ENCODE measurements at regions not wholly inside any gene's neighbourhood (a gene's known extent, or its start where the extent isn't known, plus 50 kb on each side); places are given as distances from the start of the nearest gene placed in this dataset.

- TF ChIP-seq ZNF462 (CRISPR knock-in tag; IDR thresholded peaks at IDR 0.05): no peak
- no peak for TF ChIP-seq CTCF (conservative IDR thresholded peaks at IDR 0.05; ENCODE audit: low read depth in 2 of 2)
- no peak for TF ChIP-seq EZH2 (IDR thresholded peaks at IDR 0.05; ENCODE audit: low read depth, unreplicated experiment)
- TF ChIP-seq NANOG (IDR thresholded peaks at IDR 0.05; ENCODE audit: borderline replicate concordance): no peak
- TF ChIP-seq STAT1 (IDR thresholded peaks at IDR 0.05; ENCODE audit: unreplicated experiment): no peak
- no peak for TF ChIP-seq ETS1 (IDR thresholded peaks at IDR 0.05)
- TF ChIP-seq CREB1 (CRISPR knock-in tag; IDR thresholded peaks at IDR 0.05; ENCODE audit: low read depth): no peak
- no peak for TF ChIP-seq EZH2phosphoT487 (IDR thresholded peaks at IDR 0.05; ENCODE audit: unreplicated experiment)
- no peak for TF ChIP-seq JUNB (IDR thresholded peaks at IDR 0.05; ENCODE audit: unreplicated experiment)
- TF ChIP-seq ZNF114 (CRISPR knock-in tag; IDR thresholded peaks at IDR 0.05): no peak
Observed at GRCh38 chr3:159026510-159026909, 224.7 kb downstream of the MFSD1 start (continued).
